H9 (cell line): ENCODE measurements at regions not wholly inside any gene's neighbourhood (a gene's known extent, or its start where the extent isn't known, plus 50 kb on each side); places are given as distances from the start of the nearest gene placed in this dataset.

ENCODE experiments used
- DNase-seq: peaks from one replicate; pipeline ENCODE4 v3.0.0-alpha.2; 2017
- H2AFZ ChIP-seq: one replicate; pipeline ENCODE4 v1.6.1; 2013; ENCODE audit warnings: mild to moderate bottlenecking, low read length, control low read depth, moderate library complexity
- H2AK5ac ChIP-seq: 2 replicates; pipeline ENCODE4 v1.6.1; 2013; ENCODE audit warnings: low read length, control low read depth, mixed read lengths; ENCODE audit not compliant: insufficient read length
- H2BK120ac ChIP-seq: one replicate; pipeline ENCODE4 v1.6.1; 2013; ENCODE audit warnings: low read depth, mild to moderate bottlenecking, low read length, control low read depth, inconsistent platforms; ENCODE audit not compliant: poor library complexity, severe bottlenecking
- H2BK12ac ChIP-seq: 2 replicates; pipeline ENCODE4 v1.6.1; 2013; ENCODE audit warnings: low read length, control low read depth, mixed read lengths, low read depth; ENCODE audit not compliant: insufficient read length
- H2BK15ac ChIP-seq: 2 replicates; pipeline ENCODE4 v1.6.1; 2013; ENCODE audit warnings: low read depth, low read length, control low read depth
- H2BK20ac ChIP-seq: one replicate; pipeline ENCODE4 v1.6.1; 2013; ENCODE audit warnings: low read depth, mild to moderate bottlenecking, low read length, control low read depth, inconsistent platforms; ENCODE audit not compliant: poor library complexity, severe bottlenecking
- H2BK5ac ChIP-seq: 2 replicates; pipeline ENCODE4 v1.6.1; 2013; ENCODE audit warnings: low read length, control low read depth, mixed read lengths; ENCODE audit not compliant: insufficient read length
- H3K14ac ChIP-seq: 2 replicates; pipeline ENCODE4 v1.6.1; 2013; ENCODE audit warnings: low read length, control low read depth; ENCODE audit not compliant: insufficient read depth
- H3K18ac ChIP-seq: 2 replicates; pipeline ENCODE4 v1.6.1; 2013; ENCODE audit warnings: low read depth, mild to moderate bottlenecking, mixed read lengths, low read length, control low read depth; ENCODE audit not compliant: insufficient read length
- H3K23ac ChIP-seq: 2 replicates; pipeline ENCODE4 v1.6.1; 2013; ENCODE audit warnings: low read length, control low read depth, mixed read lengths, low read depth; ENCODE audit not compliant: insufficient read length
- H3K23me2 ChIP-seq: 2 replicates; pipeline ENCODE4 v1.6.1; 2013; ENCODE audit warnings: low read depth, mild to moderate bottlenecking, mixed read lengths, low read length, control low read depth; ENCODE audit not compliant: insufficient read length, poor library complexity, severe bottlenecking
- H3K27ac ChIP-seq: 2 replicates; pipeline ENCODE4 v1.5.1; 2013; ENCODE audit warnings: low read length, control low read depth, mixed read lengths, low read depth; ENCODE audit not compliant: insufficient read length
- H3K27me3 ChIP-seq: 2 replicates; pipeline ENCODE4 v1.6.1; 2013; ENCODE audit warnings: low read length, control low read depth, inconsistent platforms; ENCODE audit not compliant: insufficient read depth
- H3K4ac ChIP-seq: 2 replicates; pipeline ENCODE4 v1.6.1; 2013; ENCODE audit warnings: low read depth, mild to moderate bottlenecking, control low read depth, inconsistent platforms, low read length, moderate library complexity
- H3K4me1 ChIP-seq: 2 replicates; pipeline ENCODE4 v1.6.1; 2013; ENCODE audit warnings: low read length, control low read depth, inconsistent platforms; ENCODE audit not compliant: insufficient read depth
- H3K4me2 ChIP-seq: 2 replicates; pipeline ENCODE4 v1.6.1; 2013; ENCODE audit warnings: low read length, control low read depth, mixed read lengths; ENCODE audit not compliant: insufficient read length, insufficient read depth
- H3K56ac ChIP-seq: 2 replicates; pipeline ENCODE4 v1.6.1; 2013; ENCODE audit warnings: low read depth, mild to moderate bottlenecking, mixed read lengths, low read length, control low read depth; ENCODE audit not compliant: insufficient read length
- H3K79me1 ChIP-seq: 2 replicates; pipeline ENCODE4 v1.6.1; 2013; ENCODE audit warnings: low read depth, mild to moderate bottlenecking, moderate library complexity, low read length, control low read depth, inconsistent platforms; ENCODE audit not compliant: insufficient read depth, poor library complexity, severe bottlenecking
- H3K79me2 ChIP-seq: 2 replicates; pipeline ENCODE4 v1.6.1; 2013; ENCODE audit warnings: low read length, control low read depth, inconsistent platforms; ENCODE audit not compliant: insufficient read depth
- H3K9ac ChIP-seq: 2 replicates; pipeline ENCODE4 v1.6.1; 2013; ENCODE audit warnings: low read length, control low read depth, mixed read lengths; ENCODE audit not compliant: insufficient read length; ENCODE audit errors: extremely low read depth
- H3K9me3 ChIP-seq: one replicate; pipeline ENCODE4 v1.6.1; 2013; ENCODE audit warnings: low read depth, low read length, inconsistent platforms; ENCODE audit not compliant: control insufficient read depth
- H3T11ph ChIP-seq: one replicate; pipeline ENCODE4 v1.6.1; 2013; ENCODE audit warnings: mild to moderate bottlenecking, low read length, control low read depth, inconsistent platforms
- H4K20me1 ChIP-seq: one replicate; pipeline ENCODE4 v1.6.1; 2013; ENCODE audit not compliant: control insufficient read depth, insufficient read length, insufficient read depth
- H4K5ac ChIP-seq: 2 replicates; pipeline ENCODE4 v1.6.1; 2013; ENCODE audit warnings: low read depth, mild to moderate bottlenecking, mixed read lengths, low read length, control low read depth; ENCODE audit not compliant: insufficient read length
- H4K8ac ChIP-seq: replicated peaks from 2 replicates; pipeline ENCODE4 v1.6.1; 2013; ENCODE audit warnings: low read length, control low read depth, mixed read lengths, low read depth; ENCODE audit not compliant: insufficient read length
- H4K91ac ChIP-seq: 2 replicates; pipeline ENCODE4 v1.6.1; 2013; ENCODE audit warnings: low read depth, mild to moderate bottlenecking, moderate library complexity, mixed read lengths, low read length, control low read depth; ENCODE audit not compliant: insufficient read length
- H3K27ac Mint-ChIP-seq, 3 experiments: 2 replicates in 2 of 3; 3 replicates in 1 of 3; pipeline ENCODE4 v1.8.0; 2020 to 2021; ENCODE audit warnings: mixed read lengths in 3 of 3, mild to moderate bottlenecking in 1 of 3, moderate library complexity in 1 of 3
- H3K27me3 Mint-ChIP-seq: 2 replicates; pipeline ENCODE4 v1.8.0; 2021; ENCODE audit warnings: low read depth, mild to moderate bottlenecking, moderate library complexity, mixed read lengths
- H3K36me3 Mint-ChIP-seq, 3 experiments: 2 replicates in 2 of 3; 3 replicates in 1 of 3; pipeline ENCODE4 v1.8.0; 2020 to 2021; ENCODE audit warnings: low read depth in 3 of 3, mixed read lengths in 3 of 3; ENCODE audit not compliant: insufficient read depth in 1 of 3
- H3K4me1 Mint-ChIP-seq, 2 experiments: 2 replicates each; pipeline ENCODE4 v1.8.0; 2020; ENCODE audit warnings: mixed read lengths in 2 of 2
- H3K4me3 Mint-ChIP-seq, 2 experiments: 2 replicates in 1 of 2; 3 replicates in 1 of 2; pipeline ENCODE4 v1.8.0; 2020 to 2021; ENCODE audit warnings: mild to moderate bottlenecking in 2 of 2, mixed read lengths in 2 of 2, moderate library complexity in 1 of 2
- H3K9me3 Mint-ChIP-seq, 2 experiments: 2 replicates in 1 of 2; 3 replicates in 1 of 2; pipeline ENCODE4 v1.8.0; 2020; ENCODE audit warnings: mild to moderate bottlenecking in 2 of 2, mixed read lengths in 2 of 2, moderate library complexity in 1 of 2
- WGBS: extraction: QIAGEN DNeasy Blood & Tissue Kit; methylation state at CpG from one replicate; pipeline ENCODE4 v1.1.7; 2013; ENCODE audit warnings: missing lambda C conversion rate, low lambda C conversion rate, mixed read lengths; ENCODE audit not compliant: insufficient read length; ENCODE audit errors: extremely low coverage; 5-methylcytosine and 5-hydroxymethylcytosine counted together
- TF ChIP-seq, protein P1 (sequence below): fragments of 200-600 bp; sonication (generic); conservative IDR thresholded peaks from 3 replicates; pipeline ENCODE4 v1.8.0; 2021; ENCODE audit warnings: antibody characterized with exemption, mild to moderate bottlenecking

DNA sequence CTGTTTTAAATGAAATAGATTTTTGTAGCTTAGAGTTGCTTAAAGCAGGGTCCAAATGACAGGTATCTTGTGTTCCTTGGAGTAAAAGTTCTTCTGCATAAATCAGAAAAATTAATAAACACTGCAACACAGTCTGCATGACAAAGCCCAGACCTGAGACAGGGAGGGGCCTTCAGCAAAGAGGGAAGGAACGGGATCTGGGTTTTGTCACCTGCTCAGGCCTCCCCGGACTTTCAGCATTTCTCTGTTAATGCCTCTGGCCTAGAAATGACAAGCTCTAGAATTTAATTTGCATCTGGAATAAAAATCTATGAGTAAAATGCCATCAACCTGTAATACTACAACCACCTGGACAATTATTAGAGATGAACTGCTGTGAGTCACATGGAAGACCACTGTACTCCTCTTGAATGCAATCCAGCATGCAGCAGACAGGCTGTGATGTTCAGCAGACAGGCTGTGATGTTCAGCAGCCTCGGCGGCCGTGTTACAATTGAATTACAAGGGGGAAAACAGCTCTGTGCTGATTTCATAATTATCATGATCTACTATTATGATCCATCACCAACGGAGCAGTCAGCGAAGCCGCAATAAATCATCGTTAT, 170.2 kb downstream of the TOX3 start:
- Histone ChIP-seq H3K9me3 (no peaks in the 10 kb centered on the region), H4K8ac (no peak overlapping the region), H3K23me2 (no peaks in the 10 kb centered on the region), H2BK5ac (no peak overlapping the region), H3K56ac (no peak overlapping the region), H3K79me1 (no peaks in the 10 kb centered on the region), H3K18ac (no peak overlapping the region), H2AK5ac (no peak overlapping the region), H4K20me1 (no peaks in the 10 kb centered on the region), H3T11ph (no peak overlapping the region), H3K14ac (no peak overlapping the region), H4K91ac (no peak overlapping the region), H3K4me1 (no peaks in the 10 kb centered on the region), H3K79me2 (no peaks in the 10 kb centered on the region), H2AFZ (no peak overlapping the region), H2BK15ac (no peak overlapping the region), H3K4ac (no peak overlapping the region), H3K27me3 (no peaks in the 10 kb centered on the region), H2BK120ac (no peak overlapping the region), H2BK12ac (no peak overlapping the region), H3K27ac (no peak overlapping the region), H3K23ac (no peak overlapping the region), H4K5ac (no peak overlapping the region), H3K4me2 (no peak overlapping the region), H2BK20ac (no peak overlapping the region), H3K9ac (no peak overlapping the region)
- WGBS: no CpG with 5 or more reads among the region's 9 CpGs
- Mint-ChIP-seq H3K27me3 (no peaks in the 10 kb centered on the region; the same call in 1 of the 2 replicates), H3K36me3 (peaks cover 0 to 14% (median 3%) of the 10 kb centered on the region in 3 experiments; a peak in 5 of 7 replicates), H3K27ac (no peak overlapping the region; a peak in 1 of 7 replicates), H3K4me1 (peaks cover 2% of the 10 kb centered on the region in 2 experiments; a peak in 3 of 4 replicates), H3K9me3 (peaks cover 6 to 12% of the 10 kb centered on the region in 2 experiments; a peak in 4 of 5 replicates), H3K4me3 (no peak overlapping the region)
- no peak for DNase-seq
- TF ChIP-seq, protein P1, sequence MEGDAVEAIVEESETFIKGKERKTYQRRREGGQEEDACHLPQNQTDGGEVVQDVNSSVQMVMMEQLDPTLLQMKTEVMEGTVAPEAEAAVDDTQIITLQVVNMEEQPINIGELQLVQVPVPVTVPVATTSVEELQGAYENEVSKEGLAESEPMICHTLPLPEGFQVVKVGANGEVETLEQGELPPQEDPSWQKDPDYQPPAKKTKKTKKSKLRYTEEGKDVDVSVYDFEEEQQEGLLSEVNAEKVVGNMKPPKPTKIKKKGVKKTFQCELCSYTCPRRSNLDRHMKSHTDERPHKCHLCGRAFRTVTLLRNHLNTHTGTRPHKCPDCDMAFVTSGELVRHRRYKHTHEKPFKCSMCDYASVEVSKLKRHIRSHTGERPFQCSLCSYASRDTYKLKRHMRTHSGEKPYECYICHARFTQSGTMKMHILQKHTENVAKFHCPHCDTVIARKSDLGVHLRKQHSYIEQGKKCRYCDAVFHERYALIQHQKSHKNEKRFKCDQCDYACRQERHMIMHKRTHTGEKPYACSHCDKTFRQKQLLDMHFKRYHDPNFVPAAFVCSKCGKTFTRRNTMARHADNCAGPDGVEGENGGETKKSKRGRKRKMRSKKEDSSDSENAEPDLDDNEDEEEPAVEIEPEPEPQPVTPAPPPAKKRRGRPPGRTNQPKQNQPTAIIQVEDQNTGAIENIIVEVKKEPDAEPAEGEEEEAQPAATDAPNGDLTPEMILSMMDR: no peak
